IMR-90 (cell line): ENCODE measurements at regions not wholly inside any gene's neighbourhood (a gene's known extent, or its start where the extent isn't known, plus 50 kb on each side); places are given as distances from the start of the nearest gene placed in this dataset.

Experiments used
- ATAC-seq: fragments of 200-7000 bp; cut with Tn5 transposase; 2 replicates; pipeline ENCODE4 v1.9.1; 2020; ENCODE audit warnings: low read depth, mild to moderate bottlenecking, moderate library complexity
- BruUV-seq: library from RNA; stranded (reverse); fragments of 400-500 nt; replicated peaks from 2 replicates; lab custom pipeline; 2021; lab: Mats Ljungman, UMichigan
- CTCF ChIA-PET: fragments of 300-600 bp; formaldehyde crosslinking; extraction: SDS; loops from one replicate; lab custom pipeline; 2021; ENCODE audit warnings: antibody characterized with exemption; lab: Yijun Ruan, JAX
- POLR2A ChIA-PET: fragments of 300-600 bp; sonication (Branson Sonifier 250); formaldehyde crosslinking; loops from one replicate; lab custom pipeline; 2022; ENCODE audit warnings: antibody characterized with exemption; ENCODE audit not compliant: unreplicated experiment; lab: Charles Lee
- DNase-seq: peaks from one replicate; pipeline ENCODE4 v3.0.0; 2013
- H2AFZ ChIP-seq: replicated peaks from 2 replicates; pipeline ENCODE3; 2013; ENCODE audit warnings: low read length, mild to moderate bottlenecking; ENCODE audit not compliant: poor library complexity
- H2AK5ac ChIP-seq: 2 replicates; pipeline ENCODE4 v1.6.1; 2013; ENCODE audit warnings: low read depth, low read length, inconsistent platforms
- H2AK9ac ChIP-seq: replicated peaks from 2 replicates; pipeline ENCODE3; 2013; ENCODE audit warnings: mild to moderate bottlenecking, low read depth, low read length, moderate library complexity; ENCODE audit not compliant: poor library complexity
- H2BK120ac ChIP-seq: 2 replicates; pipeline ENCODE4 v1.6.1; 2013; ENCODE audit warnings: low read depth, low read length, inconsistent platforms
- H2BK15ac ChIP-seq: 3 replicates; pipeline ENCODE4 v1.6.1; 2013; ENCODE audit warnings: low read depth, low read length, inconsistent platforms
- H2BK20ac ChIP-seq: 2 replicates; pipeline ENCODE4 v1.6.1; 2013; ENCODE audit warnings: low read depth, mild to moderate bottlenecking, inconsistent platforms, low read length, moderate library complexity
- H2BK5ac ChIP-seq: 2 replicates; pipeline ENCODE4 v1.6.1; 2013; ENCODE audit warnings: mild to moderate bottlenecking, low read depth, low read length, inconsistent platforms; ENCODE audit not compliant: poor library complexity, severe bottlenecking
- H3K14ac ChIP-seq: replicated peaks from 2 replicates; pipeline ENCODE4 v1.6.1; 2013; ENCODE audit warnings: low read depth, low read length, inconsistent platforms
- H3K18ac ChIP-seq: 2 replicates; pipeline ENCODE4 v1.6.1; 2013; ENCODE audit warnings: low read depth, low read length, control low read depth
- H3K23ac ChIP-seq: 2 replicates; pipeline ENCODE4 v1.6.1; 2013; ENCODE audit warnings: low read depth, low read length, inconsistent platforms
- H3K27ac ChIP-seq: 2 replicates; pipeline ENCODE4 v1.5.1; 2013; ENCODE audit warnings: mild to moderate bottlenecking, control low read depth, low read length; ENCODE audit not compliant: insufficient read depth
- H3K27me3 ChIP-seq: 2 replicates; pipeline ENCODE4 v1.6.1; 2013; ENCODE audit warnings: low read length; ENCODE audit not compliant: control insufficient read depth, insufficient read depth
- H3K36me3 ChIP-seq: 2 replicates; pipeline ENCODE4 v1.6.1; 2013; ENCODE audit warnings: low read length, mixed read lengths; ENCODE audit not compliant: control insufficient read depth, insufficient read depth
- H3K4ac ChIP-seq: 2 replicates; pipeline ENCODE4 v1.6.1; 2013; ENCODE audit warnings: low read depth, low read length, inconsistent platforms
- H3K4me1 ChIP-seq: 2 replicates; pipeline ENCODE4 v1.6.1; 2013; ENCODE audit warnings: low read length, mixed read lengths; ENCODE audit not compliant: control insufficient read depth, insufficient read depth
- H3K4me2 ChIP-seq: 2 replicates; pipeline ENCODE4 v1.6.1; 2013; ENCODE audit warnings: low read depth, mild to moderate bottlenecking, control low read depth, low read length, moderate library complexity
- H3K4me3 ChIP-seq: 2 replicates; pipeline ENCODE4 v1.5.1; 2013; ENCODE audit warnings: low read depth, mild to moderate bottlenecking, control low read depth, low read length, moderate library complexity; ENCODE audit not compliant: insufficient read depth
- H3K56ac ChIP-seq: 2 replicates; pipeline ENCODE4 v1.6.1; 2013; ENCODE audit warnings: low read length, inconsistent platforms; ENCODE audit not compliant: insufficient read depth; ENCODE audit errors: extremely low read depth
- H3K79me1 ChIP-seq, 2 experiments: 2 replicates each; pipeline ENCODE4 v1.6.1; 2013; ENCODE audit warnings: low read length in 2 of 2, inconsistent platforms in 1 of 2, low read depth in 1 of 2
- H3K9ac ChIP-seq: 2 replicates; pipeline ENCODE4 v1.6.1; 2013; ENCODE audit warnings: low read depth, low read length, control low read depth
- H3K9me1 ChIP-seq: 2 replicates; pipeline ENCODE4 v1.6.1; 2013; ENCODE audit warnings: low read length, inconsistent platforms; ENCODE audit not compliant: insufficient read depth
- H3K9me3 ChIP-seq: 2 replicates; pipeline ENCODE4 v1.6.1; 2013; ENCODE audit warnings: low read length; ENCODE audit not compliant: control insufficient read depth, insufficient read depth
- H4K20me1 ChIP-seq: 2 replicates; pipeline ENCODE4 v1.6.1; 2013; ENCODE audit warnings: low read length, inconsistent platforms; ENCODE audit not compliant: insufficient read depth
- H4K5ac ChIP-seq: 2 replicates; pipeline ENCODE4 v1.6.1; 2013; ENCODE audit warnings: mild to moderate bottlenecking, low read depth, low read length, control low read depth
- H4K8ac ChIP-seq, 2 experiments: 2 replicates each; pipeline ENCODE4 v1.6.1; 2013; ENCODE audit warnings: low read depth in 2 of 2, low read length in 2 of 2, control low read depth in 1 of 2, inconsistent platforms in 1 of 2
- H4K91ac ChIP-seq: 2 replicates; pipeline ENCODE4 v1.6.1; 2013; ENCODE audit warnings: low read depth, low read length, inconsistent platforms; ENCODE audit not compliant: insufficient read depth
- BHLHE40 ChIP-seq: fragments of 150-350 bp; IDR thresholded peaks from 2 replicates; pipeline ENCODE4 v1.6.1; 2016; ENCODE audit warnings: mild to moderate bottlenecking, low read depth, low read length
- CEBPB ChIP-seq: IDR thresholded peaks from 2 replicates; pipeline ENCODE4 v1.6.1; 2012; ENCODE audit warnings: low read depth, low read length, improper control_type of control experiment
- CHD1 ChIP-seq: IDR thresholded peaks from 2 replicates; pipeline ENCODE4 v1.6.1; 2012; ENCODE audit warnings: low read depth, low read length, improper control_type of control experiment
- CTCF ChIP-seq: conservative IDR thresholded peaks from 2 replicates; pipeline ENCODE4 v1.5.1; 2012; ENCODE audit warnings: mild to moderate bottlenecking, low read depth, low read length, improper control_type of control experiment
- ELK1 ChIP-seq: fragments of 150-350 bp; IDR thresholded peaks from 2 replicates; pipeline ENCODE4 v1.6.1; 2016; ENCODE audit warnings: low read depth, mild to moderate bottlenecking, low read length, moderate library complexity, borderline replicate concordance
- FOS ChIP-seq: fragments of 150-350 bp; IDR thresholded peaks from 2 replicates; pipeline ENCODE4 v1.6.1; 2016; ENCODE audit warnings: low read depth, low read length
- MAFK ChIP-seq: IDR thresholded peaks from 2 replicates; pipeline ENCODE4 v1.6.1; 2012; ENCODE audit warnings: low read depth, low read length, improper control_type of control experiment
- MAZ ChIP-seq: IDR thresholded peaks from 2 replicates; pipeline ENCODE4 v1.6.1; 2012; ENCODE audit warnings: low read depth, mild to moderate bottlenecking, low read length, improper control_type of control experiment, moderate library complexity, borderline replicate concordance
- MXI1 ChIP-seq: IDR thresholded peaks from 2 replicates; pipeline ENCODE4 v1.6.1; 2012; ENCODE audit warnings: low read depth, mild to moderate bottlenecking, low read length, moderate library complexity, borderline replicate concordance
- NFE2L2 ChIP-seq: fragments of 150-350 bp; IDR thresholded peaks from 2 replicates; pipeline ENCODE4 v1.6.1; 2016; ENCODE audit warnings: low read depth, mild to moderate bottlenecking, low read length
- POLR2A ChIP-seq: IDR thresholded peaks from 2 replicates; pipeline ENCODE4 v1.6.1; 2012; ENCODE audit warnings: mild to moderate bottlenecking, low read depth, low read length
- RAD21 ChIP-seq: IDR thresholded peaks from 2 replicates; pipeline ENCODE4 v1.6.1; 2012; ENCODE audit warnings: low read length, improper control_type of control experiment
- RCOR1 ChIP-seq: IDR thresholded peaks from 2 replicates; pipeline ENCODE4 v1.6.1; 2012; ENCODE audit warnings: mild to moderate bottlenecking, low read length, improper control_type of control experiment; ENCODE audit not compliant: insufficient replicate concordance
- RFX5 ChIP-seq: IDR thresholded peaks from 2 replicates; pipeline ENCODE4 v1.8.0; 2012; ENCODE audit warnings: low read depth, mild to moderate bottlenecking, low read length, moderate library complexity
- WGBS, 2 experiments: methylation state at CpG; one replicate each; pipeline versions ENCODE4 v1.1.5 to v1.1.7; 2013; ENCODE audit warnings: missing lambda C conversion rate in 2 of 2; ENCODE audit not compliant: insufficient read length in 1 of 2; ENCODE audit errors: extremely low coverage in 2 of 2; 5-methylcytosine and 5-hydroxymethylcytosine counted together
- dilution Hi-C: fragments of 300-500 bp; cut with HindIII; formaldehyde crosslinking; loops from one replicate; pipeline ENCODE4 v1.14.3; 2018; ENCODE audit warnings: low sequenced_read_pairs; ENCODE audit not compliant: unreplicated experiment
- in situ Hi-C: fragments of 300-500 bp; cut with MboI; formaldehyde crosslinking; loops from 3 replicates; pipeline ENCODE4 v1.14.3; 2019; ENCODE audit warnings: low sequenced_read_pairs, inconsistent platforms, mixed read lengths
- intact Hi-C: fragments of 100-400 bp; cut with micrococcal nuclease; formaldehyde crosslinking; loops from 2 replicates; pipeline ENCODE4 v1.10.0; 2022
- TF ChIP-seq, protein P1 (sequence below): fragments of 150-350 bp; IDR thresholded peaks from 2 replicates; pipeline ENCODE4 v1.6.1; 2017; ENCODE audit warnings: mild to moderate bottlenecking, antibody characterized with exemption, low read length, low read depth

- no peak for ATAC-seq
- 0 out of 2 replicates have a peak, but pooled peaks cover 2% of the 10 kb centered on the region for H3K9me1 ChIP-seq
- ChIA-PET POLR2A (no interaction called here), CTCF (no interaction called here)
- no peak overlapping the region for H2BK15ac ChIP-seq
- no peak overlapping the region for H2BK5ac ChIP-seq
- no peak overlapping the region for H2BK120ac ChIP-seq
- no peaks in the 10 kb centered on the region for H3K9me3 ChIP-seq
- H3K27ac ChIP-seq = no peak overlapping the region
- no peaks in the 10 kb centered on the region for H3K36me3 ChIP-seq
- H3K14ac ChIP-seq = no peak overlapping the region
- WGBS, 2 experiments = no CpG with 5 or more reads among the region's 4 CpGs
- H3K27me3 ChIP-seq = no peaks in the 10 kb centered on the region
- H3K4me3 ChIP-seq = no peak overlapping the region
- no peak overlapping the region for H2AK9ac ChIP-seq
- dilution Hi-C loops (no loop called here), intact Hi-C loops (no loop called here), in situ Hi-C loops (no loop called here)
- H4K5ac ChIP-seq = no peak overlapping the region
- TF ChIP-seq CHD1 (no peak), RFX5 (no peak), MAFK (no peak), CEBPB (no peak), ELK1 (no peak), POLR2A (no peak), RCOR1 (no peak), RAD21 (no peak), FOS (no peak), MAZ (no peak), MXI1 (no peak), BHLHE40 (no peak), CTCF (no peak), NFE2L2 (no peak)
- TF ChIP-seq, protein P1, sequence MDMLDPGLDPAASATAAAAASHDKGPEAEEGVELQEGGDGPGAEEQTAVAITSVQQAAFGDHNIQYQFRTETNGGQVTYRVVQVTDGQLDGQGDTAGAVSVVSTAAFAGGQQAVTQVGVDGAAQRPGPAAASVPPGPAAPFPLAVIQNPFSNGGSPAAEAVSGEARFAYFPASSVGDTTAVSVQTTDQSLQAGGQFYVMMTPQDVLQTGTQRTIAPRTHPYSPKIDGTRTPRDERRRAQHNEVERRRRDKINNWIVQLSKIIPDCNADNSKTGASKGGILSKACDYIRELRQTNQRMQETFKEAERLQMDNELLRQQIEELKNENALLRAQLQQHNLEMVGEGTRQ = no peak
- no peak overlapping the region for H2AFZ ChIP-seq
- H4K91ac ChIP-seq = no peak overlapping the region
- H3K4ac ChIP-seq = no peak overlapping the region
- H4K20me1 ChIP-seq = no peaks in the 10 kb centered on the region
- no peak overlapping the region for H2BK20ac ChIP-seq
- H3K4me1 ChIP-seq = no peaks in the 10 kb centered on the region
- DNase-seq = no peak
- H4K8ac ChIP-seq = no peak overlapping the region
- H3K18ac ChIP-seq = no peak overlapping the region
- no peak overlapping the region for H3K9ac ChIP-seq
- no peak overlapping the region for H3K23ac ChIP-seq
- no peak overlapping the region for H3K4me2 ChIP-seq
- BruUV-seq = no TSS peak
- H3K56ac ChIP-seq = no peak overlapping the region
- no peak overlapping the region for H2AK5ac ChIP-seq
- H3K79me1 ChIP-seq = no peaks in the 10 kb centered on the region
These were observed 258.4 kb upstream of the DPYD start for GRCh38 chr1:98179151-98179773.
